Activated T-helper 2 cell treated with anti-CD3 and anti-CD28 coated beads, Interferon-gamma antibody, Interleukin-2, Interleukin-4, amounts not matched to agents 10 μg/mL and 5 μg/mL and 100 μg/mL, durations not matched to agents 14 hours and 24 hours and 36 hours (primary cell): ENCODE measurements at regions not wholly inside any gene's neighbourhood (a gene's known extent, or its start where the extent isn't known, plus 50 kb on each side); places are given as distances from the start of the nearest gene placed in this dataset.
"Not testable (repeated sequence)": the region's sequence is repeated elsewhere in the genome, so short reads cannot be mapped to it uniquely, and the experiment has no call there.

Experiments used
- DNase-seq: peaks from one replicate; pipeline ENCODE4 v3.0.0; 2021; ENCODE audit warnings: low spot score
- H3K27ac Mint-ChIP-seq: one replicate; pipeline ENCODE4 v1.8.0; 2021; ENCODE audit warnings: mixed read lengths
- H3K27me3 Mint-ChIP-seq: one replicate; pipeline ENCODE4 v1.8.0; 2021; ENCODE audit warnings: low read depth, mixed read lengths
- H3K36me3 Mint-ChIP-seq: one replicate; pipeline ENCODE4 v1.8.0; 2021; ENCODE audit warnings: low read depth, mixed read lengths
- H3K4me1 Mint-ChIP-seq: one replicate; pipeline ENCODE4 v1.8.0; 2021; ENCODE audit warnings: low read depth, mixed read lengths
- H3K4me3 Mint-ChIP-seq: one replicate; pipeline ENCODE4 v1.8.0; 2021; ENCODE audit warnings: low read depth, mild to moderate bottlenecking, moderate library complexity, mixed read lengths
- H3K9me3 Mint-ChIP-seq: one replicate; pipeline ENCODE4 v1.8.0; 2021; ENCODE audit warnings: mixed read lengths
- intact Hi-C: fragments of 100-400 bp; cut with micrococcal nuclease; formaldehyde crosslinking; loops from one replicate; pipeline ENCODE4 v1.15.1; 2023

DNA sequence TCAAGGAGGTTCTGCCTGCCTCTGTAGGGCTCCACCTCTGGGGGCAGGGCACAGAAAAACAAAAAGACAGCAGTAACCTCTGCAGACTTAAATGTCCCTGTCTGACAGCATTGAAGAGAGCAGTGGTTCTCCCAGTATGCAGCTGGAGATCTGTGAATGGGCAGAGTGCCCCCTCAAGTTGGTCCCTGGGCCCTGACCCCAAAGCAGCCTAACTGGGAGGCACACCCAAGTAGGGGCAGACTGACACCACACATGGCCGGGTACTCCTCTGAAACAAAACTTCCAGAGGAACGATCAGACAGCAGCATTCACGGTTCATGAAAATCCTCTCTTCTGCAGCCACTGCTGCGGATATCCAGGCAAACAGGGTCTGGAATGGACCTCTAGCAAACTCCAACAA lies 409.2 kb downstream of the ALG10 start:
- DNase-seq, H3K4me1 Mint-ChIP-seq, intact Hi-C loops, H3K36me3 Mint-ChIP-seq, H3K27me3 Mint-ChIP-seq, H3K27ac Mint-ChIP-seq, H3K4me3 Mint-ChIP-seq: not testable (repeated sequence)
- peaks cover 61% of the 10 kb centered on the region for H3K9me3 Mint-ChIP-seq
